Common myeloid progenitor, CD34-positive (primary cell): ENCODE measurements at regions not wholly inside any gene's neighbourhood (a gene's known extent, or its start where the extent isn't known, plus 50 kb on each side); places are given as distances from the start of the nearest gene placed in this dataset.
"Not testable (repeated sequence)": the region's sequence is repeated elsewhere in the genome, so short reads cannot be mapped to it uniquely, and the experiment has no call there.

Experiments used
- CTCF ChIA-PET: fragments of 350-600 bp; sonication (Branson Sonifier 250); formaldehyde crosslinking; loops from one replicate; lab custom pipeline; 2021; ENCODE audit warnings: antibody characterized with exemption; lab: Charles Lee
- POLR2A ChIA-PET: fragments of 350-600 bp; sonication (Branson Sonifier 250); formaldehyde crosslinking; loops from one replicate; lab custom pipeline; 2021; ENCODE audit warnings: antibody characterized with exemption; lab: Charles Lee
- DNase-seq, 3 donors: peaks; one replicate each; pipeline versions ENCODE4 v3.0.0 to v3.0.0-alpha.2; 2013
- H3K27ac ChIP-seq, 2 experiments: 1 replicate in 1 of 2; 2 replicates in 1 of 2; pipeline ENCODE4 v1.7.0; 2013; ENCODE audit warnings: inconsistent platforms in 2 of 2, low read length in 2 of 2, mild to moderate bottlenecking in 2 of 2, low read depth in 1 of 2, moderate library complexity in 1 of 2; ENCODE audit not compliant: severe bottlenecking in 2 of 2, insufficient read depth in 1 of 2, poor library complexity in 1 of 2
- H3K27me3 ChIP-seq, 5 experiments: replicated peaks in 2 of 5; 1 replicate in 3 of 5; 2 replicates in 2 of 5; pipeline versions ENCODE4 v1.6.1 to v1.7.0; 2013; ENCODE audit warnings: low read length in 4 of 5, mild to moderate bottlenecking in 2 of 5, moderate library complexity in 2 of 5, inconsistent platforms in 1 of 5; ENCODE audit not compliant: insufficient read depth in 5 of 5, control insufficient read depth in 4 of 5
- H3K36me3 ChIP-seq, 4 experiments: 1 replicate in 2 of 4; 2 replicates in 2 of 4; pipeline versions ENCODE4 v1.6.1 to v1.7.0; 2013; ENCODE audit warnings: low read length in 3 of 4, control low read depth in 1 of 4, mild to moderate bottlenecking in 1 of 4; ENCODE audit not compliant: control insufficient read depth in 4 of 4, insufficient read depth in 4 of 4
- H3K4me1 ChIP-seq, 4 experiments: 1 replicate in 3 of 4; 2 replicates in 1 of 4; pipeline versions ENCODE4 v1.6.1 to v1.7.1; 2013; ENCODE audit warnings: low read length in 3 of 4, mild to moderate bottlenecking in 3 of 4, control low read depth in 1 of 4, inconsistent platforms in 1 of 4, moderate library complexity in 1 of 4; ENCODE audit not compliant: control insufficient read depth in 4 of 4, insufficient read depth in 4 of 4; ENCODE audit errors: control extremely low read depth in 1 of 4
- H3K4me3 ChIP-seq, 7 experiments: 1 replicate in 4 of 7; 2 replicates in 3 of 7; pipeline versions ENCODE4 v1.5.1 to v1.7.0; 2013; ENCODE audit warnings: mild to moderate bottlenecking in 7 of 7, low read length in 6 of 7, moderate library complexity in 6 of 7, inconsistent platforms in 2 of 7, low read depth in 2 of 7, control low read depth in 1 of 7; ENCODE audit not compliant: insufficient read depth in 4 of 7, control insufficient read depth in 1 of 7; ENCODE audit errors: extremely low read depth in 1 of 7
- H3K9me3 ChIP-seq, 5 experiments: 1 replicate in 4 of 5; 2 replicates in 1 of 5; pipeline versions ENCODE4 v1.6.1 to v1.7.1; 2013; ENCODE audit warnings: low read length in 4 of 5, mild to moderate bottlenecking in 2 of 5, inconsistent platforms in 1 of 5, low read depth in 1 of 5, moderate library complexity in 1 of 5; ENCODE audit not compliant: control insufficient read depth in 4 of 5, insufficient read depth in 2 of 5; ENCODE audit errors: control extremely low read depth in 1 of 5
- WGBS: methylation state at CpG from one replicate; pipeline ENCODE4 v1.1.5; 2013; ENCODE audit not compliant: insufficient coverage; 5-methylcytosine and 5-hydroxymethylcytosine counted together

DNA sequence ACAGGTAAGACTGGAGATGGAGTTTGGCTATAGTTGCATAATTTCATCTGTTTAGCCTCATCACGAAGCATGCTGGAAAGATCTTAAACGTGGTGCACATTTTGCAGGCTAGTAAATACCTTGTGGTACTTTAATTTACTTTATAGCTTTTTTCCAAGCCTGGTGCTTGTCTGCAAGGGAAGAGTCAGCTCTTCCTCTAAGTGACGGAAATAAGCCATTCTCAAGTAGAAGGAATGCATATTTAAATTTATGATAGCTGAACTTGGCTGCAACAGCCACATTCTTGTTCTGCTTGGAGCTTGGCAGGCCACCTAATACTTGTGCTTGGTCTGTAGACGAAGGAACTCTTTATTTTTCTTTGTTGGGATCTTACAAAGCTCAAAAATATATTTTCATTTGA, 188.0 kb upstream of the PIK3R1 start:
- peaks cover 0 to 12% (median 0%) of the 10 kb centered on the region in 4 experiments for H3K4me1 ChIP-seq
- H3K27me3 ChIP-seq, result no peaks in the 10 kb centered on the region
- no peak for DNase-seq
- 20% methylated on average over 1 of the region's 4 CpGs for WGBS
- no peak overlapping the region for H3K27ac ChIP-seq
- H3K36me3 ChIP-seq, result no peaks in the 10 kb centered on the region
- POLR2A ChIA-PET, result no interaction called here
- CTCF ChIA-PET, result interaction anchor here (0.6 to 0.7 kb wide), 2 partner anchors 12 to 32 kb away, joined by 3 to 4 read pairs; no protein-coding TSS in a partner anchor
- H3K9me3 ChIP-seq, result no peaks in the 10 kb centered on the region
- no peak overlapping the region for H3K4me3 ChIP-seq

GRCh38 chr5:68026092-68026885, 189.3 kb upstream of the PIK3R1 start:
- CTCF ChIA-PET, result no interaction called here
- DNase-seq, result no peak
- H3K9me3 ChIP-seq, result no peaks in the 10 kb centered on the region
- no CpG with 5 or more reads among the region's 1 CpG for WGBS
- H3K4me1 ChIP-seq, result peaks cover 0 to 12% (median 0%) of the 10 kb centered on the region in 4 experiments
- no peak overlapping the region for H3K27ac ChIP-seq
- no peaks in the 10 kb centered on the region for H3K36me3 ChIP-seq
- H3K27me3 ChIP-seq, result no peaks in the 10 kb centered on the region
- POLR2A ChIA-PET, result no interaction called here
- H3K4me3 ChIP-seq, result no peak overlapping the region

- ChIA-PET CTCF (no interaction called here), POLR2A (no interaction called here)
- H3K4me3 ChIP-seq, result no peak overlapping the region
- no peaks in the 10 kb centered on the region for H3K27me3 ChIP-seq
- peaks cover 0 to 12% (median 0%) of the 10 kb centered on the region in 4 experiments for H3K4me1 ChIP-seq
- no peak for DNase-seq
- no peak overlapping the region for H3K27ac ChIP-seq
- no peaks in the 10 kb centered on the region for H3K36me3 ChIP-seq
- H3K9me3 ChIP-seq, result no peaks in the 10 kb centered on the region
Observed at GRCh38 chr5:68024426-68024825, 191.1 kb upstream of the PIK3R1 start.

DNA sequence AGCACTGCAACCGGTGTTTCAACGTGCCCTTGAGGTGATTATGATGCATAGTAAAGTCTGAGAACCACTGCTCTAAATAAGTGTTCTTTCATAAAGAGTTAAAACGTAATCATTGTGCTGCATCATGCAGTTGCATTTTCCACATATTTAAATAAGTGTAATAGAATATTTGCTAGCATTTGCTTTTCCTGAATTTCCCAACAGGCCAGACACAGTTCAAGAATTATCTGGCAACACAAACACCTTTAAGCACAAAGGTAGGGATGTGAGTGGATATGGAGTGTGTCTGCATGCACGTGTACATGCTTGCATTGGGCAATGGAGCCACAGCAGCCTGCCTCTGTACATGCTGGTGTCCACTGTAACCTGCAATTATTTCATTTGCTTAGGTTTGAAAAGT, 193.6 kb upstream of the PIK3R1 start:
- no peaks in the 10 kb centered on the region for H3K4me1 ChIP-seq
- H3K36me3 ChIP-seq, result no peaks in the 10 kb centered on the region
- ChIA-PET POLR2A (no interaction called here), CTCF (no interaction called here)
- no peak for DNase-seq
- whole genome bisulfite sequencing, result 100% methylated on average over 2 of the region's 4 CpGs
- H3K4me3 ChIP-seq, result no peak overlapping the region
- H3K27ac ChIP-seq, result no peak overlapping the region
- no peaks in the 10 kb centered on the region for H3K27me3 ChIP-seq
- peaks cover 0 to 1% (median 0%) of the 10 kb centered on the region in 5 experiments for H3K9me3 ChIP-seq

GRCh38 chr5:68021227-68021626, 194.3 kb upstream of the PIK3R1 start:
- Histone ChIP-seq H3K4me3 (no peak overlapping the region), H3K27ac (no peak overlapping the region), H3K4me1 (no peaks in the 10 kb centered on the region), H3K9me3 (peaks cover 0 to 1% (median 0%) of the 10 kb centered on the region in 5 experiments), H3K36me3 (no peaks in the 10 kb centered on the region), H3K27me3 (no peaks in the 10 kb centered on the region)
- no peak for DNase-seq
- no CpG with 5 or more reads among the region's 2 CpGs for WGBS
- CTCF ChIA-PET, result no interaction called here
- POLR2A ChIA-PET, result no interaction called here

GRCh38 chr5:68020461-68020969, 195.0 kb upstream of the PIK3R1 start:
- H3K36me3 ChIP-seq, H3K4me3 ChIP-seq, H3K4me1 ChIP-seq, H3K27ac ChIP-seq, H3K9me3 ChIP-seq, CTCF ChIA-PET, DNase-seq, H3K27me3 ChIP-seq, POLR2A ChIA-PET: not testable (repeated sequence)
- WGBS, result 96% methylated on average over 34 of the region's 41 CpGs
